Endothelial cell of umbilical vein (primary cell): ENCODE measurements at regions not wholly inside any gene's neighbourhood (a gene's known extent, or its start where the extent isn't known, plus 50 kb on each side); places are given as distances from the start of the nearest gene placed in this dataset.

Experiments used
- BruUV-seq: library from RNA; stranded (reverse); fragments of 400-500 nt; replicated peaks from 2 replicates; lab custom pipeline; 2021; lab: Mats Ljungman, UMichigan
- CTCF ChIA-PET: fragments of 300-600, 350-600 bp; sonication (Branson Sonifier 250); formaldehyde crosslinking; loops from one replicate; lab custom pipeline; 2021; ENCODE audit warnings: antibody characterized with exemption, inconsistent platforms; lab: Charles Lee
- POLR2A ChIA-PET: fragments of 300-600, 350-600 bp; sonication (Branson Sonifier 250); formaldehyde crosslinking; loops from one replicate; lab custom pipeline; 2021; ENCODE audit warnings: antibody characterized with exemption, inconsistent platforms; lab: Charles Lee
- DNase-seq: peaks from one replicate; pipeline ENCODE4 v3.0.0-alpha.2; 2011; ENCODE audit warnings: low read depth, low spot score
- FAIRE-seq: peaks from 2 replicates; lab custom pipeline; 2011; peaks lifted over from hg19 to GRCh38; lab: Jason Lieb, UNC
- H2AFZ ChIP-seq: 2 replicates; pipeline ENCODE4 v1.6.0; 2012; ENCODE audit warnings: low read depth, low read length, control low read depth, inconsistent platforms
- H3K27ac ChIP-seq: 2 replicates; pipeline ENCODE4 v1.5.1; 2011; ENCODE audit warnings: low read depth, mild to moderate bottlenecking, control low read depth, low read length, moderate library complexity; ENCODE audit not compliant: insufficient read depth
- H3K27me3 ChIP-seq, 2 experiments: 2 replicates each; pipeline versions ENCODE4 v1.6.0 to v1.6.1; 2011; ENCODE audit warnings: low read length in 2 of 2, mixed read lengths in 1 of 2; ENCODE audit not compliant: control insufficient read depth in 2 of 2, insufficient read depth in 2 of 2
- H3K36me3 ChIP-seq, 2 experiments: 2 replicates in 1 of 2; 3 replicates in 1 of 2; pipeline ENCODE4 v1.5.1; 2011; ENCODE audit warnings: low read length in 2 of 2, mild to moderate bottlenecking in 1 of 2, moderate library complexity in 1 of 2; ENCODE audit not compliant: control insufficient read depth in 2 of 2, insufficient read depth in 2 of 2; ENCODE audit errors: extremely low read depth in 1 of 2
- H3K4me1 ChIP-seq: 3 replicates; pipeline ENCODE4 v1.5.1; 2011; ENCODE audit warnings: mild to moderate bottlenecking, low read length; ENCODE audit not compliant: control insufficient read depth, insufficient read depth; ENCODE audit errors: extremely low read depth
- H3K4me2 ChIP-seq: 2 replicates; pipeline ENCODE4 v1.6.1; 2011; ENCODE audit warnings: low read length, control low read depth, mixed read lengths; ENCODE audit not compliant: insufficient read depth
- H3K4me3 ChIP-seq, 3 experiments: fragments of 200-600 bp in 1 of 3; sonication (generic), shearing (Covaris generic) in 1 of 3; replicated peaks in 1 of 3; 2 replicates each; pipeline ENCODE4 v1.5.1; 2011 to 2016; ENCODE audit warnings: control low read depth in 3 of 3, low read length in 3 of 3, mild to moderate bottlenecking in 2 of 3, inconsistent platforms in 1 of 3, low read depth in 1 of 3, moderate library complexity in 1 of 3; ENCODE audit not compliant: insufficient read depth in 1 of 3
- H3K79me2 ChIP-seq: 2 replicates; pipeline ENCODE4 v1.6.0; 2012; ENCODE audit warnings: low read length, inconsistent platforms; ENCODE audit not compliant: control insufficient read depth, insufficient read depth
- H3K9ac ChIP-seq: replicated peaks from 2 replicates; pipeline ENCODE3; 2011; ENCODE audit warnings: low read length, control low read depth; ENCODE audit not compliant: insufficient read depth; ENCODE audit errors: extremely low read depth
- H3K9me1 ChIP-seq: replicated peaks from 3 replicates; pipeline ENCODE4 v1.6.0; 2011; ENCODE audit warnings: mild to moderate bottlenecking, low read length; ENCODE audit not compliant: control insufficient read depth, insufficient read depth; ENCODE audit errors: extremely low read depth
- H3K9me3 ChIP-seq: replicated peaks from 2 replicates; pipeline ENCODE4 v1.5.1; 2012; ENCODE audit warnings: low read length, inconsistent platforms; ENCODE audit not compliant: control insufficient read depth, insufficient read depth
- H4K20me1 ChIP-seq: replicated peaks from 2 replicates; pipeline ENCODE3; 2011; ENCODE audit warnings: mild to moderate bottlenecking, low read length; ENCODE audit not compliant: control insufficient read depth, insufficient read depth; ENCODE audit errors: extremely low read depth
- CTCF ChIP-seq, 2 donors: IDR thresholded peaks; 1 replicate in 1 of 2; 2 replicates in 1 of 2; pipeline ENCODE4 v1.5.1; 2011; ENCODE audit warnings: low read length in 2 of 2, mild to moderate bottlenecking in 2 of 2, moderate library complexity in 2 of 2, control low read depth in 1 of 2, inconsistent platforms in 1 of 2, low read depth in 1 of 2; ENCODE audit not compliant: insufficient read depth in 1 of 2; ENCODE audit errors: extremely low read depth in 1 of 2
- EZH2 ChIP-seq: IDR thresholded peaks from 2 replicates; pipeline ENCODE4 v1.6.1; 2012; ENCODE audit warnings: borderline replicate concordance, low read depth, mild to moderate bottlenecking, moderate library complexity, low read length, inconsistent platforms; ENCODE audit not compliant: severe bottlenecking
- FOS ChIP-seq: IDR thresholded peaks from 2 replicates; pipeline ENCODE4 v1.6.1; 2011; ENCODE audit warnings: mild to moderate bottlenecking, low read length, moderate library complexity, borderline replicate concordance; ENCODE audit not compliant: insufficient read depth
- GATA2 ChIP-seq: IDR thresholded peaks from 2 replicates; pipeline ENCODE4 v1.7.0; 2011; ENCODE audit warnings: low read depth, mild to moderate bottlenecking, moderate library complexity, mixed read lengths, low read length; ENCODE audit not compliant: insufficient read length, insufficient read depth
- MYC ChIP-seq: IDR thresholded peaks from one replicate; pipeline ENCODE4 v1.6.1; 2011; ENCODE audit warnings: mild to moderate bottlenecking, low read depth, low read length
- POLR2A ChIP-seq: IDR thresholded peaks from 2 replicates; pipeline ENCODE4 v1.6.1; 2012; ENCODE audit warnings: low read depth, mild to moderate bottlenecking, control low read depth, low read length
- dilution Hi-C: fragments of 300-500 bp; cut with MboI; formaldehyde crosslinking; loops from one replicate; pipeline ENCODE4 v1.15.0; 2019; ENCODE audit warnings: low sequenced_read_pairs; ENCODE audit not compliant: extremely low pct_ligation_motif_present
- intact Hi-C: fragments of 100-400 bp; cut with micrococcal nuclease; formaldehyde crosslinking; loops from one replicate; pipeline ENCODE4 v1.10.0; 2022

- H2AFZ ChIP-seq = no peak overlapping the region
- CTCF ChIA-PET = no interaction called here
Observed at GRCh38 chr7:68699090-68699711, 899.1 kb upstream of the AUTS2 start.

More at GRCh38 chr7:68699090-68699711, 899.1 kb upstream of the AUTS2 start:
- no peaks in the 10 kb centered on the region for H4K20me1 ChIP-seq
- H3K9me3 ChIP-seq = peaks cover 5% of the 10 kb centered on the region
- no peaks in the 10 kb centered on the region for H3K4me1 ChIP-seq
- H3K9ac ChIP-seq = no peak overlapping the region
- H3K36me3 ChIP-seq = no peaks in the 10 kb centered on the region
- no TSS peak for BruUV-seq
- no peaks in the 10 kb centered on the region for H3K79me2 ChIP-seq
- no peaks in the 10 kb centered on the region for H3K27me3 ChIP-seq
- dilution Hi-C loops = no loop called here
- intact Hi-C loops = no loop called here
- H3K9me1 ChIP-seq = no peaks in the 10 kb centered on the region
- no peak overlapping the region for H3K4me3 ChIP-seq
- FAIRE-seq = no peak
- no peak overlapping the region for H3K4me2 ChIP-seq
- TF ChIP-seq MYC (no peak), FOS (no peak), EZH2 (no peak), CTCF (IDR thresholded peaks at IDR 0.05; ENCODE audit: extremely low read depth in 1 of 2, insufficient read depth in 1 of 2, low read depth in 1 of 2, low read length in 2 of 2) (no peak), GATA2 (no peak), POLR2A (no peak)
- POLR2A ChIA-PET = no interaction called here
- no peak overlapping the region for H3K27ac ChIP-seq
- no peak for DNase-seq
